NCI-H1092 (cell line): ENCODE measurements at regions not wholly inside any gene's neighbourhood (a gene's known extent, or its start where the extent isn't known, plus 50 kb on each side); places are given as distances from the start of the nearest gene placed in this dataset.

Source experiments
- DNase-seq: peaks from one replicate; lab custom pipeline; 2025; lab: John Stamatoyannopoulos, UW

DNA sequence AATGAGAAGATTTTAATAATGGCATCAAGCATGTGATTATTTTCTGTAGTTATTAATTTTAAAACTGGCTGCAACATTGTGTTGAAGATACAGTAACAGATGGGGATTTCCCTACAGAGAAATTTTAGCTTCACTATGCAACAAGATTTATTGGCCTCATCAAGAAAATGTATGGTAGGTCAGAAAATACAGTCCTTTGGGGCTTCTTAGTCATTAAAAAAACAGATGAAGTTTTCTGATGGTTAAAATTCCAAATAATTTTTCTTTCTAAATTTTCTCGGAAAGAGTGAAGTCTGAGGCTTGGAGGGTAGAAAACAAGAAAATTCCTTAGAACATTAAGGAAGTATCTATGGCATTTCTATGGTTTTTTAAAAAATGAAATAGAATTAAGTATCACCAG lies 1790.8 kb upstream of the PCDH20 start:
- DNase-seq, result no peak

DNA sequence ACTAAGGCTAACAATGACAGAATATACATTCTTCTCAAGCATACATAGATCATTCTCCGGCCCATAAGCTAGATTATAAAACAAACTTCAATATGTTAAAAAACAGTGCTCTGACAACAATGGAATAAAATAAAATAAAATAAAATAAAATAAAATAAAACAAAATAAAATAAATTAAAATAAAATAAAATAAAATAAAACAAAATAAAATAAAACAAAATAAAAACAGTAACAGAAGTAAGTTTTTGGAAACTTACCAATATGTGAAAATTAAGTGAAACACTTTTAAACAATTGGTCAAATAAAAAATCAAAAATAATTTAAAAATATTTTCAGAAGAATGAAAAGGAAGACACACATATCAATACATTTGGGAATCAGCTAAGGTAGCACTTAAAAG lies 1785.8 kb upstream of the PCDH20 start:
- no peak for DNase-seq

DNA sequence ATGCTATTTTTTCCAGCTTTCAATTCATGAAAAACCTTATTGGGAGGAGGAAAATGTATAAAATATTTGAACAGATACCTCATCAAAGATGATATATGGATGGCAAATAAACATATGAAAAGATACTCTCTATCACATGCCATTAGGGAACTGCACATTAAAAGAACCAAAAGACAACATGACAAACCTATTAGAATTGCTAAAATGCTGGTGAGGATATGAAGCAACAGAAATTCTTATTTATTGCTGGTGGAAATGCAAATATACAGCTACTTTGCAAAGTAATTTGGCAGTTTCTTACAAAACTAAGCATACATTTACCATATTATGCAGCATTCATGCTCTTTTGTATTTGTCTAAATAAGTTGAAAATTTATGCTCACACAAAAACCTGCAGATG lies 1783.9 kb upstream of the PCDH20 start:
- DNase-seq, result no peak

GRCh38 chr13:63198071-63198470 lies 1782.4 kb upstream of the PCDH20 start:
- DNase-seq, result peak; percentile 96

- no peak for DNase-seq
These were observed 1780.1 kb upstream of the PCDH20 start for GRCh38 chr13:63195726-63196125.

- DNase-seq, result no peak
These were observed 1775.1 kb upstream of the PCDH20 start for GRCh38 chr13:63190742-63191141.

- peak; percentile 48 for DNase-seq
These were observed 1774.6 kb upstream of the PCDH20 start for GRCh38 chr13:63190219-63190618.

DNA sequence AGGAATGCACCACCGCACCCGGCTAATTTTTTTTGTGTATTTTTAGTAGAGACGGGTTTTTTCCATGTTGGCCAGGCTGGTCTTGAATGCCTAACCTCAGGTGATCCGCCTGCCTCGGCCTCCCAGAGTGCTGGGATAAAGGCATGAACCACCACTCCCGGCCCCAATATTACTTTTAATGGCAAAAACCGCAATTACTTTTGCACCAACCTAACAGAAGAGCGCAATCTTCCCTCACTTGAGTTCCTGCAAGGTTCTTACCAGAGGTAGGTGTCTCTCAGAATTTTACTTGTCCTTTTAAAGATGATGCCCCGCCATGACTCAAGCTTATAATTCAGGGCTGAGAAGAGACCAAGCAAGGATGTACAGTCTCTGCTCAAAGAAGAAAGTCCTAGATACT lies 1774.1 kb upstream of the PCDH20 start:
- no peak for DNase-seq

GRCh38 chr13:63184693-63185092 lies 1769.0 kb upstream of the PCDH20 start:
- DNase-seq, result no peak

DNA sequence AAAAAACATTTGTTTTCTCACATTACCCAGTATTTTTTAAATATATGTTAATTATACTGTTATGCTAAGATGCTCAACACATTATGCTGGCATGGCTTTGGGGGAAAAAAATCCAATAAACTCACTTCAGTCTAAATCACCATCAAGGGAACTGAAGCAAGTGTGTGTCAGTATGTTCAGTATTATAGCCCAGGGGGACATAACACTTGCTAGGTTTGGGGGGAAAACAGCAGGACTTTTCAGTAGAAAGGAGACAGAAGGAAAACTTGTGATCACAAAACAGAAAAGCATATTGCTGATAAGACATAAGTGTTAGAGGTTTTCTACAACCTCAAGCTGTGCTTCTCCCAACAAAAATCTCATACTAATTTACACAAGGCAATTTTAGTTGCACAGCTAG lies 1759.9 kb upstream of the PCDH20 start:
- no peak for DNase-seq

DNA sequence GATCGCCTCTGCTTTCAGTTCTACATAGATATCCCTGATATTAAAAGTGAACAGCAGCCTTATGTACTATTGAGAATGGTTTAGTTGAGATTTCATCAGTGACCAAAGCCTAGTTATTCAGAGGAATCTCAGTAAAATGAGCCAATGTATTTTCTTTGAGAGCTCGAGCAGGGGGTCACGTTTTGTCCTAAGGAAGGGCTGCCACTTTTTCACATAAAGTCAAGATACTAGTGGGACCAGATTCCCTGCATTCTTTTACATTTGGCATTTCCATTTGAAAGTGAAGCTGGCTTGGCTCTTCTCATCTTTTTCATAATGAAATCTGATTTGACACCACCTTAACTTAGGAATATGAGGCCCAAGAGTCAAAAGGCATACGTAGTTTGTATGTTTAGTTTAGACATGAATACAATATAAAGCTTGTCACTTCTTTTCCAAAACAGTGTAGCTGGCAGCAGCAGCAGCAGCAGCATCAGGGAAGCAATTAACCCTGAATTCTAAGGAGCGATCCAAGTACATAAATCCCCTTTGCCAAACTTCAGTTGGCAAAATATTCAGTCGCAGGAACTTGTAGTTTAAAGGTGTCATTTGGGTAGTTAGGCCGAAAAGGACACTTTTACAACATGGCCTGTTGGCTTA lies 1752.2 kb upstream of the PCDH20 start:
- DNase-seq, result no peak

DNA sequence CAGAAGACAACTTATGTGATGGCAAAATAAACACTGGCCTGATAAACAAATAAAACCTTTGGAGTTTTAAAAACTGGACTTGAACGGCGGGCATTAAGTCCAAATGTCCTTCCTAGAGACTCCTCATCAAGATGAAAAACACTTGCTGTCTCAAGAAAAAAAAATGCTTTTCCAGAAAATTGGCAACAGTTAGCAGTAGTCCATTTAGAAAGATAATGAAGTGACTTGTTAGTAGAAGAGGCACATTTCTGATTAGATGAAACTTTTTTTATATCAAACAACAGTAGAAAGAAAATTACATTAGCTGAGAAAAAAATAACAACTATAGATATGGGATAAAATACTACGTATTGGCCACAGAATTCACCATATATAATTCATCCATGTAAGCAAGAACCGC lies 1750.7 kb upstream of the PCDH20 start:
- no peak for DNase-seq

DNA sequence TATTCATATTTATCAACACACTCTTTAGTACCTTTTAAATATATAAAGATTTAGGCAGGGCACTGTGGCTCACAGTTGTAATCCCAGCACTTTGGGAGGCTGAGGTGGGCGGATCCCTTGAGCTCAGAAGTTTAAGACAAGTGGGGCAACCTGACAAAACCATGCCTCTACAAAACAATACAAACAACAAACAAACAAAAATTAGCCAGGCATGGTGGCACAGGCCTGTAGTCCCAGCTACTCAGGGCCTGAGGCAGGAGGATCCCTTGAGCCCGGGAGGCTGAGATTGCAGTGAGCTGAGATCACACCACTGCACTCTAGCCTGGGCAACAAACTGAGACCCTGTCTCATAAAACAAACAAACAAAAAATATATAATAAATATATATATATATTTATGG lies 1748.3 kb upstream of the PCDH20 start:
- no peak for DNase-seq

DNA sequence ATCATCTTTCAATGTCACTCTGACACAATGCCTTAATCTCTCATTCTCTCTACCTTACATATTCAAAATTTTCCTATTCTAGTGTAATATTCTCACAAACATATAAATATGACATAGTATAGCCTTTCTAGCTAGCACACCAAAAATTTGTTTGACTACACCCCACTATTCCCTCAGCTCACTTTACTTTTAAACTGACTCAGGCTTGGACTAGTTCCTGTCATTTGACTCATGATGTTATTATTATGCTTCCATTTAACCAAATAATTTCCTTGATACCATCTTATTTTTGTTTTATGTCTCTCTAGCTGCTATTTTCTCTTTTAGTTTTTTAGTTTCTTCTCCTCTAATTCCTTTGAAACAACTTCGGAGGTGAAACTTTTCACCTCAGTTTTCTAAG lies 1745.6 kb upstream of the PCDH20 start:
- DNase-seq, result no peak

DNA sequence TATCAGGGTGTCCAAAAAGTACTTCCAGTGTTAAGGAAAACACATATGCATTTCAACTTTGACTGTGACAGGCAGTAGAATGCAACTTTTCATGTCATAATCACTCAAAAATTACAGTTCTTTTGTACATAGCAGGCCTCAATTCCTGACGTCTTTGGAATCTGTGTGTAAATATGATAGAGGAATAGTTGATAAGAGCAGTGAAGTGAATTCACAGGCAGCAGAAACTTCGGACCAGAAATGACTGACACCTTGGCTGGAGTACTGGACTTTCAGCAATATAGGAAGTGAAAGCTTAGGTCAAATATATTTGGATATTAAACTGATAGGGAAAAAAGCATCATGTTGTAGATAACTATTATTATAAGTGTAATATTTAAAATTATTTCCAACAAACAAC lies 1741.2 kb upstream of the PCDH20 start:
- DNase-seq, result no peak

DNA sequence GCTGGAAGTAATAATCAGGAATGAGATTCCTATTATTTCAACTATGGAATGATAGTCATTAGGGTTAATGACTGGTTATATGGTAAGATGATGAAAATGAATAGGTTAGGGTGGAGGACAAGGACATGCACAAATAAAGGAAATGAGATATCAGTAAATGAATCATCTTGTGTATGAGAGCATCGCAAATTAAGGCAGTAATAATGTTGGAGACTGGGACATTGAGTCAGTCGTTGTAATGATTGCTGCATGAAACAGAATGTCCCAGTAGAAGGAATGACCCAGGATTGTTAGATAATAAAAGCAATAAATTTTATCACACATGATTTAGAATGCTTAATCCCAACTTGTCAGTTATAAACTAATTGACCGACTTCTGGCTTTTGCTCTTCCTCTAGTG lies 1733.7 kb upstream of the PCDH20 start:
- no peak for DNase-seq

DNA sequence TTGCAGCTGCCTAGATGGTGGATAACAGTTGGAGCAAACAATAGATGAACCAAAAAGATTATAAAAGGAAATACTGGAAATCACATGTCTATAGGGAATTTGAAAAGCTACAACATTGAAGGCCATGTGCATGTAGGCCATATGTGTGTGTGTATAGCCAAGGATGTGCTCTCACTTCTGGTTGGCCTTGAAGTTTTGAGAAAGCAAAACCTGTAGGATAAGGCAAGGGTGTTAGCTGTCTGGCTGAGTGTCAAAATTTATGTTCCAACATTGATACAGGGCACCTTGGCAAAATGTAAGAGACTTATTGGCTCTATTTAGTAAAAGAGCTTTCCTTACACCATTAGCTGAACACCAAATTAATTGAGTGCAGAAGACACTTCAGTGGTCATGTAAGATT lies 1723.6 kb upstream of the PCDH20 start:
- no peak for DNase-seq

DNA sequence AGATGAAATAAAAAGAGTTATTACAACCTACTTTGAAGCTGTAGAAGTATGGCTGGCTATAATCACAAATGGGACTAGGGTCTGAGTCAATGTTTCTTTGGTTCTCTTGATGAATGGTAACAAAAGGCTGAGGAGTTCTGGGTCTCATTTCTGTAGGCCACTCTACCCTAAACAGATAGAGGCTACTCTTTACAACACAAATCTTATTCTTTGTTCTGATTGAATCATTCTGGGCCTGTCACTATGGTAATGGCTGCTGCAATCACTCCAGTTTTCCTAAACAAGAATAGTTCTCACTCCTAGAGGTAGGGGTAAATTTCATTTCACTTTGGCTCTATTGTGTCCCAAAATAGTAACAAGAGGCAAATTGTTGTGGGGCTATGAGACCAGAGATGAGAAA lies 1714.3 kb upstream of the PCDH20 start:
- DNase-seq, result no peak

DNA sequence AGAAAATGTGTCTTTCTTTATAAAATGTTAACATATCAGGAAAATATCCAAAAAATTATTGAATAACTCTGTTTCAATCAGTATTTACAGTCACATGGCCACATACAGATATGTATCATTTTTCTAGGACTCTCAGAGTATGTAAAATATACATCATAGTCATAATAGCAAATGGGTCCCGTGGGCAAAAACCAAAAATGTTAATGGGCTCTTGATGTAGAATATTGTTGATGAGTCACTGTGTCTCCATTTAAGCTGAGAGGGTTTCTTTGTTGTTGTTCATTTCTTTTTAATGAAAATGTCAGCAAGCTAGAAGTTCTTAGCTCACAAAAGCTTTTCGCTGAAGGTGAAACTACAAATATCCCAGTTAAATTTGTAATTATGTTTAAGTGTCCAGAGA lies 1713.1 kb upstream of the PCDH20 start:
- no peak for DNase-seq

DNA sequence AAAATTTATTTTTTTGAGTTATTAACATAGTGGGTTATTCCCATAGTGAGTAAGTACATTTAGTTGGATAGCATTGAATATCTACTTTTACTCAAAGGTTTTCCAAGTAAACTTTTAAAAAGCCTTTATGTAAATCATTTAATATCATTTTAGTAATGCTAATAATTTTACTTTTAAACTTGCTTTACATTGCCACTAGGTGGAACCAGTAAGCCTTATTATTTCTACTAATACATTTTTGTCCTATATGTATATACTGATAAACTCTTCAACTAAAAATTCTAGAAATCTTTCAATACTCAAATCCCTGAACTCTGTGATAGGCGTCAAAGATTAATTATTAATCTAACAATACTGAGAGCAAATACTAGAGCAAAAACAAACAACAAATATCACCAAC lies 1709.2 kb upstream of the PCDH20 start:
- no peak for DNase-seq

DNA sequence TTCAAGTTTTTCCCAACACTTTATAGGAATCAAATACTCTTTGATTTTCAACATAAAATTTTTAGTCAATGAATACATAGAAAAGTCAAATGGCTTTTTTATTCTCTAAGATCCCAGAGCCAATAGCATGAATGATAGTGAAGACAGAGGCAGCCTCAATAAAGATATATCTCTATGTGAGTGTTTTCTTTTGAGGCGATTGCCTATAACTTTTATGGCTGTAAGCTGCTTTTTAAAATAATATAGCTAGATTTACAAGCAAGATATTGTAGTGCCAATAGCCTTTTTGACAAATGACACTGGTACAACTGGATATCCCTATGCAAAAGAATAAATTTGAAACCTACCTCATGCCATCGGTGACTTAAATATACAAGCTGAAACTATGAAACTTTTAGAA lies 1705.2 kb upstream of the PCDH20 start:
- no peak for DNase-seq

DNA sequence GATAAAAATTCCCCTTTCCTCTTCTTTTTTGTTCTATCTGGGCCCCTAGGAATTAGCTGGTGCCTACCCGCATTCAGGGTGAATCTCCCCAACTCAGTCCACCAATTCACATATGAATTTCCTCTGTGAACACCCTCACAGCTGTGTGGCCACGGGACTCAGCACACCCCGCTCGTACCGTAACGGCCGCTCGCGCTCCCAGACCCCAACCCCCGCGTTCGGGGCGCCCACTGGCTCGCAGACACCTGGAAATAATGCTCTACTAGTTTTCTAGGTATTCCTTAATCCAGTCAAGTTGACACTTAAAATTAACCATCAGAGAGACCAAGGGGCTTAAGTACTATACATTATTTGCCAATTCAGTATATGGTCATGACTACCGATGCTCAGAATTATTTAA lies 1702.1 kb upstream of the PCDH20 start:
- no peak for DNase-seq

DNA sequence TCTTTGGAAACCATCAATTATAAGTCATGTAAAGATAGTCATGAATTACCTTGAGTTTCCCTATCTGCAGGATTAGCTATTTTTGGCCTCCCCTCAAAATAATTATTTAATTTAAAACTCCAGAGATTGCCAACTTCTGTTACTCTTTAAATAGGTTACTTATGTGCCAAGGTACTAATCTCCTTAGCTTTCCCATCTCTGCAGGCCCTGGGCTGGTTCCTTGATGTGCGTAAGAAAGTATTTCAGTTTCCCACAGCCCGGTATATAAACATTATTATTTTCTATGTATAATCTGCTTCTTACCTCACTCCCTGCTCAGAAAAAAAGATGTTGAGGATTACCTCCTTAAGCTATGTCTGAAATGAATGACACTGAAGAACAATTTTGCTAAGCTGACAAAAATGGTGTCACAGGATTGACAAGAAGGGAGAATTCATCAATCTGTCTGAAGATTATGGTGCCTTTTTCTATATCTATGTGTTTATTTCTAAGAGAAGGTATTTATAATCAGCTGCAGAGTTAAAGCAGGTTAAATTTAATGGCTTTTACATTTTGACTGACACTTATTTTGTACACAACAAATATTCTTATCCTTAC lies 1697.2 kb upstream of the PCDH20 start:
- DNase-seq, result no peak

DNA sequence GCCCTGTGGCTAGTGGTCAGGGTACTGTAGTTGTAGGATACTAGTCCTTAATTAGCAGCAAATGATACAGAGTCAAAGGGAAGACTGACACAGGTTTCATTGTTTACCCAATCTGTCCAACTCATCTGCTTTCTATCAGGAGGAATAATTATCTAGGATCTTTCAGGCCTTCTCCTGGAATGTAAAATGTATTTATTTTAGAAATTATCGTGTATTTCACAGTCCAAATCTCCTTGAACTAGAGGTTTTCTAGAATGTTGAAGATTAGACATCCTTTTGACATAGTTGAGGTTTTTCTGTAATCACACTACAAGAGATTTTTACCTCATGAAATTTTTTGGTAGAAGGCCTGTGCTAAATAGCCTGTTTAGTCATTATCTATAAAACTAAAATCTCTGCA lies 1694.8 kb upstream of the PCDH20 start:
- no peak for DNase-seq
